Natural killer cell (primary cell): ENCODE measurements at regions not wholly inside any gene's neighbourhood (a gene's known extent, or its start where the extent isn't known, plus 50 kb on each side); places are given as distances from the start of the nearest gene placed in this dataset.

Experiments
- ATAC-seq, 3 donors: fragments of 150-1000 bp in 2 of 3; fragments of 200-7000 bp in 1 of 3; cut with Tn5 transposase; 1 replicate in 1 of 3; 2 replicates in 2 of 3; pipeline ENCODE4 v1.10.0; 2021; ENCODE audit warnings: mild to moderate bottlenecking in 2 of 3, moderate library complexity in 2 of 3
- DNase-seq, 2 donors: peaks; one replicate each; pipeline versions ENCODE4 v3.0.0 to v3.0.0-alpha.2; 2013 to 2021; ENCODE audit warnings: mixed read lengths in 1 of 2
- H3K27ac ChIP-seq: one replicate; pipeline ENCODE4 v1.5.1; 2013; ENCODE audit warnings: mild to moderate bottlenecking, low read length
- H3K27me3 ChIP-seq: one replicate; pipeline ENCODE4 v1.6.1; 2013; ENCODE audit warnings: low read length; ENCODE audit not compliant: control insufficient read depth, insufficient read depth
- H3K36me3 ChIP-seq: one replicate; pipeline ENCODE4 v1.6.1; 2013; ENCODE audit warnings: low read length; ENCODE audit not compliant: control insufficient read depth, insufficient read depth
- H3K4me1 ChIP-seq: one replicate; pipeline ENCODE4 v1.6.1; 2013; ENCODE audit warnings: low read length; ENCODE audit not compliant: control insufficient read depth, insufficient read depth
- H3K4me3 ChIP-seq: one replicate; pipeline ENCODE4 v1.5.1; 2013; ENCODE audit warnings: low read length
- H3K9me3 ChIP-seq: one replicate; pipeline ENCODE4 v1.6.1; 2013; ENCODE audit warnings: low read length; ENCODE audit not compliant: control insufficient read depth, insufficient read depth
- H3K27ac Mint-ChIP-seq, 2 donors: one replicate each; pipeline ENCODE4 v1.8.0; 2022; ENCODE audit warnings: mild to moderate bottlenecking in 2 of 2, mixed read lengths in 2 of 2, moderate library complexity in 1 of 2
- H3K27me3 Mint-ChIP-seq, 2 donors: one replicate each; pipeline ENCODE4 v1.8.0; 2022; ENCODE audit warnings: low read depth in 2 of 2, mixed read lengths in 2 of 2
- H3K36me3 Mint-ChIP-seq: one replicate; pipeline ENCODE4 v1.8.0; 2022; ENCODE audit warnings: mixed read lengths
- H3K4me1 Mint-ChIP-seq, 2 donors: one replicate each; pipeline ENCODE4 v1.8.0; 2022; ENCODE audit warnings: mixed read lengths in 2 of 2
- H3K4me3 Mint-ChIP-seq: one replicate; pipeline ENCODE4 v1.8.0; 2022; ENCODE audit warnings: mild to moderate bottlenecking, moderate library complexity, mixed read lengths
- H3K9me3 Mint-ChIP-seq, 2 donors: one replicate each; pipeline ENCODE4 v1.8.0; 2022; ENCODE audit warnings: mixed read lengths in 2 of 2
- CTCF ChIP-seq: fragments of 200-600 bp; IDR thresholded peaks from one replicate; pipeline ENCODE4 v1.8.0; 2022; ENCODE audit warnings: antibody characterized with exemption
- WGBS: methylation state at CpG from one replicate; pipeline ENCODE4 v1.1.7; 2013; ENCODE audit warnings: missing lambda C conversion rate; ENCODE audit not compliant: insufficient coverage; 5-methylcytosine and 5-hydroxymethylcytosine counted together
- intact Hi-C: fragments of 100-400 bp; cut with micrococcal nuclease; formaldehyde crosslinking; loops from one replicate; pipeline ENCODE4 v1.14.2; 2022

- H3K9me3 Mint-ChIP-seq: peaks cover 0 to 2% of the 10 kb centered on the region in 2 donors
- Histone ChIP-seq H3K27me3 (peaks cover 24% of the 10 kb centered on the region), H3K36me3 (no peaks in the 10 kb centered on the region), H3K4me1 (no peaks in the 10 kb centered on the region), H3K9me3 (no peaks in the 10 kb centered on the region), H3K4me3 (no peak overlapping the region), H3K27ac (no peak overlapping the region)
- peaks cover 7 to 16% of the 10 kb centered on the region in 2 donors for H3K4me1 Mint-ChIP-seq
- H3K4me3 Mint-ChIP-seq: no peak overlapping the region
- WGBS: 68% methylated on average over 4 of the region's 4 CpGs
- ATAC-seq (no peak), DNase-seq (no peak)
- intact Hi-C loops: no loop called here
- no peaks in the 10 kb centered on the region for H3K36me3 Mint-ChIP-seq
- H3K27ac Mint-ChIP-seq: no peak overlapping the region
- no peak for TF ChIP-seq CTCF
- H3K27me3 Mint-ChIP-seq: peaks cover 40 to 58% of the 10 kb centered on the region in 2 donors
Observed at GRCh38 chr6:27619436-27619835, 146.5 kb upstream of the ZNF184 start.

DNA sequence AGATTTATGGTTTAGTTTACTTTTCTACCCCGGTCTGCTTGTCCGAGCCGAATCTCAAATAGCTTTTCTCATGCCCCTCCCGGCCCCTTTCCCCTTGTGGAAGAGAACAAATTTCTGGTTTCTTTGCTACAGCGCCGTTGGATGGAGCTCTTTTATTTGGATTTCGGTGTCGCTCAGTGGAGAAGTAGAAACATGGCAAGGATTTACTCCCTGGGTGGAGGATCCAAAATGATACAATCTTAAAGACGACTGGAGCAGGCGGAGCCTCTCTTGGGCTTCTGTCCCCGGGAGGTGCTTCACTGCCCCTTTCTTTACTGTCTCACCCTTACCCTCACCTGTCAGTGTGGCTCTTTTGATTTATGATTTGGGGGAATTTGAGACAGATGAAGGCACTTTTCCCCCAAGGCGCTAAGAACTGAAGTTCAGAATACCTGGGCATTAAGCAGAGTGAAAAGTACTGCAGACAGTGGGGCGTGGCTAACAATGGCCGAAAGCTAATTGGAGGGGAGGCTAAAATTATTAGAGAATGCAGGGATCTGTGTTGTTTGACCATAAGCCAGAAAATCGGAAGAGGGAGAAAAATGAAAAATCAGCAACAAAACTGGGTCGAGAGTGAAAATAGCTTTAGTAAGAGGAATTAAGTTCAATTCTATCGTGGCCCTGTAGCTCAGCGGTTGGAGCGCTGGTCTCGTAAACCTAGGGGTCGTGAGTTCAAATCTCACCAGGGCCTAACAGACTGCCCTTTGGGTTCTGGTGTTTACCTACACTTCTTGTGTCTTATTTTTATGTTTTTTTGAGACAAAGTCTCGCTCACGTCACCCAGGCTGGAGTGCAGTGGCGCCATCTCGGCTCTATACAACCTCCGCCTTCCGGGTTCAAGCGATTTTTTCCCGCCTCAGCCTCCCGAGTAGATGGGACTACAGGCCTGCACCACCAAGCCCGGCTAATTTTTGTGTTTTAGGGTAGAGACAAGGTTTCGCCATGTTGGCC is 145.1 kb upstream of the ZNF184 start:
- peaks cover 0 to 2% of the 10 kb centered on the region in 2 donors for H3K9me3 Mint-ChIP-seq
- H3K4me3 ChIP-seq: no peak overlapping the region
- no peak for DNase-seq
- intact Hi-C loops: no loop called here
- no peak overlapping the region for H3K27ac Mint-ChIP-seq
- H3K4me3 Mint-ChIP-seq: no peak overlapping the region
- no peak overlapping the region for H3K27ac ChIP-seq
- 37% methylated on average over 31 of the region's 32 CpGs for WGBS
- peaks cover 7 to 16% of the 10 kb centered on the region in 2 donors for H3K4me1 Mint-ChIP-seq
- no peak for ATAC-seq
- no peaks in the 10 kb centered on the region for H3K9me3 ChIP-seq
- TF ChIP-seq CTCF: no peak
- no peaks in the 10 kb centered on the region for H3K36me3 ChIP-seq
- H3K36me3 Mint-ChIP-seq: no peaks in the 10 kb centered on the region
- peaks cover 24% of the 10 kb centered on the region for H3K27me3 ChIP-seq
- H3K4me1 ChIP-seq: no peaks in the 10 kb centered on the region
- peaks cover 39 to 56% of the 10 kb centered on the region in 2 donors for H3K27me3 Mint-ChIP-seq

- no peaks in the 10 kb centered on the region for H3K9me3 ChIP-seq
- H3K36me3 Mint-ChIP-seq: no peaks in the 10 kb centered on the region
- no peak overlapping the region for H3K27ac ChIP-seq
- no peak overlapping the region for H3K27ac Mint-ChIP-seq
- no peaks in the 10 kb centered on the region for H3K36me3 ChIP-seq
- ATAC-seq (no peak), DNase-seq (no peak)
- no peak overlapping the region for H3K4me3 ChIP-seq
- no peak overlapping the region for H3K4me3 Mint-ChIP-seq
- no peak for TF ChIP-seq CTCF
- intact Hi-C loops: no loop called here
- H3K9me3 Mint-ChIP-seq: peaks cover 0 to 2% of the 10 kb centered on the region in 2 donors
- H3K27me3 Mint-ChIP-seq: peaks cover 41 to 49% of the 10 kb centered on the region in 2 donors
- 6% methylated on average over 18 of the region's 18 CpGs for WGBS
- H3K4me1 ChIP-seq: no peaks in the 10 kb centered on the region
- H3K27me3 ChIP-seq: peaks cover 24% of the 10 kb centered on the region
- peaks cover 7 to 16% of the 10 kb centered on the region in 2 donors for H3K4me1 Mint-ChIP-seq
Observed at GRCh38 chr6:27617046-27617687, 144.3 kb upstream of the ZNF184 start.
